Astrocyte of the cerebellum (primary cell): ENCODE measurements at regions not wholly inside any gene's neighbourhood (a gene's known extent, or its start where the extent isn't known, plus 50 kb on each side); places are given as distances from the start of the nearest gene placed in this dataset.

Source experiments
- DNase-seq: peaks from one replicate; pipeline ENCODE4 v3.0.0-alpha.2; 2011; ENCODE audit warnings: low read depth
- H3K4me3 ChIP-seq: 2 replicates; pipeline ENCODE4 v1.5.1; 2011; ENCODE audit warnings: mild to moderate bottlenecking, low read depth, low read length, moderate library complexity
- in situ Hi-C: cut with HindIII; loops from 2 replicates; pipeline ENCODE4 v1.10.0; 2017; ENCODE audit warnings: low sequenced_read_pairs
- TF ChIP-seq, protein P1 (sequence below): IDR thresholded peaks from 2 replicates; pipeline ENCODE4 v1.5.1; 2012; ENCODE audit warnings: low read length, low read depth, moderate library complexity, mild to moderate bottlenecking; ENCODE audit errors: missing control alignments

- TF ChIP-seq, protein P1, sequence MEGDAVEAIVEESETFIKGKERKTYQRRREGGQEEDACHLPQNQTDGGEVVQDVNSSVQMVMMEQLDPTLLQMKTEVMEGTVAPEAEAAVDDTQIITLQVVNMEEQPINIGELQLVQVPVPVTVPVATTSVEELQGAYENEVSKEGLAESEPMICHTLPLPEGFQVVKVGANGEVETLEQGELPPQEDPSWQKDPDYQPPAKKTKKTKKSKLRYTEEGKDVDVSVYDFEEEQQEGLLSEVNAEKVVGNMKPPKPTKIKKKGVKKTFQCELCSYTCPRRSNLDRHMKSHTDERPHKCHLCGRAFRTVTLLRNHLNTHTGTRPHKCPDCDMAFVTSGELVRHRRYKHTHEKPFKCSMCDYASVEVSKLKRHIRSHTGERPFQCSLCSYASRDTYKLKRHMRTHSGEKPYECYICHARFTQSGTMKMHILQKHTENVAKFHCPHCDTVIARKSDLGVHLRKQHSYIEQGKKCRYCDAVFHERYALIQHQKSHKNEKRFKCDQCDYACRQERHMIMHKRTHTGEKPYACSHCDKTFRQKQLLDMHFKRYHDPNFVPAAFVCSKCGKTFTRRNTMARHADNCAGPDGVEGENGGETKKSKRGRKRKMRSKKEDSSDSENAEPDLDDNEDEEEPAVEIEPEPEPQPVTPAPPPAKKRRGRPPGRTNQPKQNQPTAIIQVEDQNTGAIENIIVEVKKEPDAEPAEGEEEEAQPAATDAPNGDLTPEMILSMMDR = no peak
- DNase-seq = no peak
- H3K4me3 ChIP-seq = no peak overlapping the region
- in situ Hi-C loops = no loop called here
These were observed 1104.2 kb upstream of the TMPRSS15 start for GRCh38 chr21:19507682-19508260.

GRCh38 chr21:19508442-19508841 lies 1104.9 kb upstream of the TMPRSS15 start:
- in situ Hi-C loops = no loop called here
- TF ChIP-seq, protein P1 = no peak
- no peak overlapping the region for H3K4me3 ChIP-seq
- DNase-seq = no peak

DNA sequence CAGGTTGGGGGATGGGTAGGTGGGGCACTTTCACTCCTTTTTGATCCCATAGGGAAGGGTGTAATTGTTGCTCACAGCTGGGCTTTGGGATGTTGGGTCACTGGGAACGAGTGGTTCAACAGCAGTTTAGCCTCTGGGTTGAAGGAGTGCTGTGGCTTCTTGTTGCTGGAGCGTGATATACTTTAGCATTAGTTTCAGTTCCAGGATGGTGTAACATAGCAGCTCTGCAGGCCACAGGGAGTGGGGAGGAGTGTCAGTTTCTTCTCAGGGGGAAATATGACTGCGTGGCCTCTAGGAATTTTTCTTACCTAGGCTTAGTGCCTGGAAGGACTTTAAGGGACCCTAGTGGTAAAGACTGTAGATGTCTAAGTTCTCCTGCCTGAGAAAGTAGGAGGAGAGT lies 1105.3 kb upstream of the TMPRSS15 start:
- no peak for DNase-seq
- TF ChIP-seq, protein P1 = no peak
- in situ Hi-C loops = no loop called here
- H3K4me3 ChIP-seq = no peak overlapping the region

DNA sequence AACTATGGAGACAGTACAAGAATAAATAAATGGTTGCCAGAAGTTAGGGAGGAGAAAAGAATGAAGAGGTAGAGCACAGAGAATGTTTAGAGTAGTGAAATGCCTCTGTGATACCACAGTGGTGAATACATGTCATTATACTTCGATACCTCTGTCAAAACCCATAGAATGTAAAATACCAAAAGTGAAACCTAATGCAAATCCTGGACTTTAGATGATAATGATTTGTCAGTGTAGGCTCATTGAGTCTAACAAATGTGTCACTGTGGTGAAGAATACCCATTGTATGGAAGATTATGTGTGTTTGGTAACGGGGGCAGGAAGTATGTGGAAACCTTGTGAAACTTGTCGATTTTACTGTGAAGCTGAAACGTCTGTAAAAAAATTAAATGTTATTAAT lies 1106.5 kb upstream of the TMPRSS15 start:
- DNase-seq = no peak
- no peak overlapping the region for H3K4me3 ChIP-seq
- in situ Hi-C loops = no loop called here
- TF ChIP-seq, protein P1 = no peak

DNA sequence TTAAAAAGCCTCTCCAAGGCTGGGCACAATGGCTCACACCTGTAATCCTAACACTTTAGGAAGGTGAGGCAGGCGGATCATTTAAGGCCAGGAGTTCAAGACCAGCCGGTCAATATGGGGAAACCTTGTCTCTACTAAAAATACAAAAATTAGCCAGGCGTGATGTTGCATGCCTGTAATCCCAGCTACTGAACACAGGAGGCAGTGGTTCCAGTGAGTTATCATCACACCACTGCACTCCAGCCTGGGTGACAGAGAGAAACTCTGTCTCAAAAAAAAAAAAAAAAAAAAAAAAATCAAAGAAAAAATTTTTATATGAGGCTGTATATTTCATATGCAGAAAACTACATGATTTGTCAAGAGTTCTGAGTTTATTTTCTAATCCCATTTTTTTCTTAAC lies 1107.1 kb upstream of the TMPRSS15 start:
- no peak for DNase-seq
- H3K4me3 ChIP-seq = no peak overlapping the region
- TF ChIP-seq, protein P1 = no peak
- in situ Hi-C loops = no loop called here

DNA sequence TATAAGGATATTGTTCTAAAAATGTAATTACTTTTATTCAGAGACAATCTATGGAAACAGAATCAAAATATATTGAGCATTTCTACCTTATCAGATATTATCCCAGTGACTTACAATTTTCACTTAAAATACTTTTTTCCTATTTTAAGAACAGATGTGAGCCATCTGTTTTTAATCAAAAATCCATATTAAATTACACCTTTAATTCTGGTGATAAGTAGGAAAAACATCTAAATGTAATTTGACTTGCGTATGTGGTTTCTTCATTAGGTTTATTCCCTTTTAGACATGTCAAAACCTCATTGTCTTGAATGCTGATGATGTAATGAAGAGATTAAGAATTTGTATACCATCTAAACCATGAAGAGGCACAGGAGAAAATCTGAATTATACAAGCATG lies 1118.8 kb upstream of the TMPRSS15 start:
- TF ChIP-seq, protein P1 = no peak
- no peak overlapping the region for H3K4me3 ChIP-seq
- DNase-seq = no peak
- in situ Hi-C loops = no loop called here
